ENCODE measurements at regions not wholly inside any gene's neighbourhood (a gene's known extent, or its start where the extent isn't known, plus 50 kb on each side); places are given as distances from the start of the nearest gene placed in this dataset.
A peak's percentile ranks its signal among the peaks of the same experiment; 100 is the strongest.

DNA sequence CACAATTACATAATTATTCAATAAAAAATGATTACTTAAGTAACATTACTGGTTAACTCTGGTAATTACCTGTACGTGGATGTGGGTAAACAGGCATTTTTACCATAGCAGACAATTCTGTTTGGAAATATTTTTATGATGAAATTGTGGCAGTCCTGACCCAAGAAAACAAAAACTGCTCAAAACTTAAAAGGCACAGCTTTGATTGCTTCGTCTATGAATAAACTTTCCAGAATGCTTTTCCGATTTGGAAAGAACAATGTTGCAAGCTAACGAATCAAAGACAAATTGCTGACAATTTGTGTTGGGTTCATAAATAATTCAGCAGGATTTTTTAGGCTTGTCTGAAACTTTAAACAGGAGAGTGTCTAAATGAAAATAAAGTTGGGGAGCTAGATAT, 150.6 kb upstream of the GYPA start:
- Mint-ChIP-seq H3K36me3 (no peaks in the 10 kb centered on the region), H3K27ac (no peak overlapping the region), H3K4me3 (no peak overlapping the region), H3K9me3 (peaks cover 5% of the 10 kb centered on the region), H3K4me1 (no peaks in the 10 kb centered on the region)
- ATAC-seq (no peak), DNase-seq (ENCODE audit: low spot score in 2 of 2) (no peak)

DNA sequence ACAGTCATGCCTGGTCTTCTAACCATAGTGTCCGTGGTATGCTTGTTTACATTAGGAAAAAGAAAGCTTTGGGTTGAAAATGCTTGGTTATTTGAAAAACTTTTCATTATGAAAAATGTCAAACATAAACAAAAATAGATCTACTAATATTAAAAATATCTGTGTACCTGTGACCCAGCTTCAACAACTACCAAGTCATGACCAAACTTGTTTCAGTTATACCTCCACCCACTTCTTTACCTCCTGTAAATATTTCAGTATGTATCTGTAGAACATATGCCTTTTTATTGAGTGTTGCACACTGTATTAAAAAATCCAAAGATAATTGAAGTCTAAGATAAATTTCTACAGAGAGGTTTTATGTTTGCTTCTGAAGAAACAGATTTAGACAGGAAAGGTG, 153.7 kb upstream of the GYPA start:
- ATAC-seq (no peak), DNase-seq (ENCODE audit: low spot score in 2 of 2) (no peak)
- H3K4me3 Mint-ChIP-seq, result no peak overlapping the region
- no peak overlapping the region for H3K27ac Mint-ChIP-seq
- no peaks in the 10 kb centered on the region for H3K4me1 Mint-ChIP-seq
- H3K9me3 Mint-ChIP-seq, result no peaks in the 10 kb centered on the region
- H3K36me3 Mint-ChIP-seq, result no peaks in the 10 kb centered on the region

DNA sequence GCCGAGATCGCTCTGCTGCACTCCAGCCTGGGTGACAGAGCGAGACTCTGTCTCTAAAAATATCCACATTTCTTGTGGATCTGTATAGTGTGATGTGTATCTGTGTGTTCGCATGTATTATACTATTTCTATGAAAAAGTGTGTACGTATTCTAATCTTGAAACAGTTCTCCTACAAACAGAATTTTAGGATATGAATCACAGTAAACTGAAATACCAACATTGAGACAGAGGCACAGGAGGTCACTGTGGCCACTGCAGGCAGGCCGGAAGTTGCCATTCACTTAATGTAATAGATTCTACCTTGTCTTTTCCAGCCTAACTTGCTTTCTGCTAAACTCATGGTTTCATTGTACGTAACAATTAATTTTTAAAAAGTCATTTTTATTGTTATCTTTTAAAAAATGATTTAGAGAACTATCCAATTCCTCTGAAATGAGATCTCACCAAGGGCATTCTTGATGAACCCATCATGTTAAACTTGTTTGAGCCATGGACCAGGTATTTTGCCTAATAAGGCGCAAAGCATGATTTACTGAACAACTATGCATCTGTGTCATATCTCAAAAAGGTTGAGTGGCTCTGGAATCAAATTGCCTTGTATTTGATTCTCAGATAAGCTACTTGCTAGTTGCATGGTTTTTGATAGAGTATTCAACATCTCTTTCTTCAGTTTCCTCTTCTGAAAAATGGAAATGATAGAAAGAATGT, 154.9 kb upstream of the GYPA start:
- Mint-ChIP-seq H3K27ac (no peak overlapping the region), H3K4me1 (no peaks in the 10 kb centered on the region), H3K9me3 (no peaks in the 10 kb centered on the region), H3K4me3 (no peak overlapping the region), H3K36me3 (no peaks in the 10 kb centered on the region)
- ATAC-seq (no peak), DNase-seq (ENCODE audit: low spot score in 2 of 2) (no peak)

DNA sequence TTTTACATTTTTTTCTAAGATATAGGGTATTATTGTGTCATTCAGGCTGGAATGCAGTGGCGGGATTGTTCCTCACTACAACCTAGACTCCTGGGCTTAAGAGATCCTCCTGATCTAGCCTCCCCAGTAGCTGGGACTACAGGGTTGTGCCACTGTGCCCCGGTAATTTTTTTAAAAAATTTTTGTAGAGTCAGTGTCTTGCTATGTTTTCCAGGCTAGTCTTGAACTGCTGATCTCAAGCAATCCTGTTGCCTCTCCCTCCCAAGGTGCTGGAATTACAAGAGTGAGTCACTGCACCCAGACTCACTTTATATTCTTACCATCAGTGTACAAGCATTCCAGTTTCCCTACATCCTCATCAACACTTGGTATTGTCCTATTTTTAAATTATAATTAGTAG, 156.4 kb upstream of the GYPA start:
- Mint-ChIP-seq H3K9me3 (no peaks in the 10 kb centered on the region), H3K36me3 (no peaks in the 10 kb centered on the region), H3K4me1 (no peaks in the 10 kb centered on the region), H3K4me3 (no peak overlapping the region), H3K27ac (no peak overlapping the region)
- ATAC-seq (no peak), DNase-seq (ENCODE audit: low spot score in 2 of 2) (no peak)

DNA sequence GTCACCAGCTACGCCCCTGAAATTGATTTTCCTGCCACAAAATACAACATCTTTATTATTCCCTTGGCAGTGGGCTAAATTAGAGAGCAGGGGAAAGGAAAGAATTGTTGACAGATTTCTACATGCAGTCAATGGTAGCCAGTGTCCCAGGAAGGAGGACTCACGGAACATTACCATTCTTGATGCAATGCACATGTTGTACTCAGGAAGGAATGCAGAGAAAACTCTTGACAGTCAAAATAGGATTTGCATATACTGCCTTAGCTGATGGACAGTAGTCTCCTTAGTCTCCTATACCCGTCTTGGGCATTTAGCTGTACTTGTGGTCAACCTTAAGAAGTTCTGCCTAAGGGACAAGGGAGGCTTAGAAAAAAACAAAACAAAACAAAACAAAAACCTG, 158.0 kb upstream of the GYPA start:
- Mint-ChIP-seq H3K9me3 (no peaks in the 10 kb centered on the region), H3K4me1 (no peaks in the 10 kb centered on the region), H3K27ac (no peak overlapping the region), H3K4me3 (no peak overlapping the region), H3K36me3 (no peaks in the 10 kb centered on the region)
- ATAC-seq (no peak), DNase-seq (ENCODE audit: low spot score in 2 of 2) (no peak)

DNA sequence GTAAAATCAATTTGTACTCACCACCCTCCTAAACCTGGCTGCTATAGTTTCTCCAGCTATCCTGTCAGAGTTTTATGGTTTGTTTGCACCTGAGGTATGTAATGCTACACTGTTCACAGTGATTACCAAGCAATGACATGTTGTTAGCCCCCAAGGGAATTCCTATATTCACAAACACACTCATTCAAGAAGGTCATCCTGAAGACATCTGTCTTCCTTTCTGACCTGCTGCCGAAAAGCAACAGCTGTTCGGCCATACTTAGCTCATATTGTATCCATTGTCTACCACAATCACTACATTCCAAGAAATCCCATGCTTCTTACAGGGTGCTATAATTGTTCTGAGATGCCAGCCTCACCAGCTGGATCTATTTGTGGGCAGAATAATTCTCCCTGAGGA, 160.1 kb upstream of the GYPA start:
- H3K36me3 Mint-ChIP-seq, result no peaks in the 10 kb centered on the region
- no peak for DNase-seq (ENCODE audit: low spot score in 2 of 2)

DNA sequence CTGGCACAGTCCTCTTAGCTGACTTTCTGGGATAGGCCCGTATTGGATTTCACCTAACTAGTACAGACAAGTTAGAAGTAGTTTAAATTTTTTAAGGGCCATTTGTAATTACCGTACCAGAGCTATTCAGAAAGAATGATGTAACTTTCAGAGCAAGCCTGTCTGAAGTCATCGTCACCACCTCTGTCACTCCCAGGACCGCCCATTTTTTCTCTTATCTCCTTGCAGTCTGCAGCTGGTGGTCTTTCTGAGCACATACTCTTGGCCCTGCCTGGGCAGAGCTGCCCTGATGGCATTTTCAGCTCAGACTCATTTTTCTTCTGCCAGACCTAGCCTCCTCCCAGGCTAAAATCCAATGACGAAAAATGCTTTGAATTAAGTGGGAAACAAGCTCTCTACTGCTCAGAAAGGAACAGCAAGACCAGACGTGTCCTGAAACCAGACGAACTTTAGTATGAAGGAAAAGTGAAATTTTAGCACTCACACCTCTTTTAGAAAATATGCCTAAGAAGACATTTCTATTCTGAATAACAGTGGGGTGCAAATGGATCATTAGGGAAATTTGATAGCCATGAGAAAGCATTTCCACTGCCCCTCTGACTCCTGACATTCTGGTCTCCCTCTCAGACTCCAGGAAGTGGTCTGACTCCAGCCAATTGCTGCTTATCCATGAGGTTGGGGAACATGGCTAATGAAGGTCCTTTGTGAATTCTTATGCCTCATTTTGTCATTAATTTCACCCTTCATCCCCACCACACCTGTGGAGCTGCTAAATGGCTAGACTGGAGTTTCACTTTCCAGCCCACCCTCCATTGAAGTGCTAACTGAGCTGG, 162.4 kb upstream of the GYPA start:
- ATAC-seq (no peak), DNase-seq (ENCODE audit: low spot score in 2 of 2) (no peak)
- Mint-ChIP-seq H3K4me1 (no peaks in the 10 kb centered on the region), H3K4me3 (no peak overlapping the region), H3K27ac (no peak overlapping the region), H3K9me3 (peaks cover 2% of the 10 kb centered on the region), H3K36me3 (no peaks in the 10 kb centered on the region)

More for the DNA sequence above, 160.1 kb upstream of the GYPA start:
- Mint-ChIP-seq H3K27ac (no peak overlapping the region), H3K9me3 (peaks cover 2% of the 10 kb centered on the region), H3K4me3 (no peak overlapping the region), H3K4me1 (no peaks in the 10 kb centered on the region)
- ATAC-seq, result no peak

DNA sequence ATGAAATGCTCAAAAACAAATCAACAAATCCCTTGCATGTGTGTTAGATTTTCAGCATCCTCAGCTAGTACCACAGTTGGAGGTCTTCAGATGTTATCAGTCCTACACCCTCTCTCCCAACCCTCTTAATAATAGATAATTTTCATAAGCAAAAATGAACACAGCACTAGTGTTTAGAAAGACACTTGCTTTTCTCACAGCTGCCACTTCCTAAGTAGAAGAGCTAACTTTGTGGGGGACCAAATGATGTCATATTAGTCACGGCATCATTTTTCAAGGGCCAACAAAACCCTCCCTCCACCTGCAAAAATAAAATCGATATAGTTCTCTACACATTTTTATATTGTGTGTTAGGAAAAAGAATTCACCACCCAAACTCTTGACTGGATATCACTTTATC, 163.5 kb upstream of the GYPA start:
- Mint-ChIP-seq H3K9me3 (peaks cover 2% of the 10 kb centered on the region), H3K4me3 (no peak overlapping the region), H3K27ac (no peak overlapping the region), H3K4me1 (no peaks in the 10 kb centered on the region), H3K36me3 (no peaks in the 10 kb centered on the region)
- DNase-seq (ENCODE audit: low spot score in 2 of 2) (no peak), ATAC-seq (no peak)

DNA sequence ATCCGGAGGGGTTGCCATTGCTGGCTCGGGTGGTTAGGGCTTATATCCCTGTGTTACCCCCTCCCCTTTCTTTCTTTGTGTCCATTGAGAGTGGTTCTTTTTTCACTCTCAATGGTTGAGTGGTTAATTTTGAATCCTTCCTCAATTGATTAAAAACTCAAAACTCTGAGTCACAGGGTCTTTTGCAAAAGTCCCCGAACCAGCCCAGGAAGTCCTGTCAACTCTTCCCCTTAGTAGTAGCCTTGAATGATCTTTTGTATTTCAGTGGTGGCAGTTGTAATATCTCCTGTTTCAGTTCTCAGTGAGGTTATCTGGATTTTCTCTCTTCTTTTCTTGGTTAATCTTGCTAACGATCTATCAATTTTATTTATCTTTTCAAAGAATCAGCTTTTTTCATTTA, 170.0 kb upstream of the GYPA start:
- ATAC-seq (no peak), DNase-seq (ENCODE audit: low spot score in 2 of 2) (no peak)
- Mint-ChIP-seq H3K9me3 (peaks cover 12% of the 10 kb centered on the region), H3K36me3 (no peaks in the 10 kb centered on the region), H3K4me3 (no peak overlapping the region), H3K4me1 (no peaks in the 10 kb centered on the region), H3K27ac (no peak overlapping the region)

DNA sequence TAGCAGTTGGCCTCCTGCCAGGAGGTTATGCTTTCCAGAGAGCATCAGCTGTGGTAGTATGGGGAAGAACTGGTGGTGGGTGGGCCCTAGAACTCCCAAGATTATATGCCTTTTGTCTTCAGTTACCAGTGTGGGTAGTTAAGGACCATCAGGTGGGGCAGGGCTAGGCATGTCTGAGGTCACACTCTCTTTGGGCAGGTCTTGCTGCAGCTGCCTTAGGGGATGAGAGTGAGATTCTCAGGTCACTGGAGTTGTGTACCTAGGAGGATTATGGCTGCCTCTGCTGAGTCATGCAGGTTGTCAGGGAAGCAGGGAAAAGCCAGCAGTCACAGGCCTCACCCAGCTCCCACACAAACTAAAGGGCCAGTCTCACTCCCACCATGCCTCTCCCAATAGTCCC, 172.9 kb upstream of the GYPA start:
- H3K4me3 Mint-ChIP-seq, result no peak overlapping the region
- no peaks in the 10 kb centered on the region for H3K4me1 Mint-ChIP-seq
- H3K27ac Mint-ChIP-seq, result no peak overlapping the region
- H3K9me3 Mint-ChIP-seq, result peaks cover 23% of the 10 kb centered on the region
- no peak for ATAC-seq
- DNase-seq (ENCODE audit: low spot score in 2 of 2), result no peak
- no peaks in the 10 kb centered on the region for H3K36me3 Mint-ChIP-seq

DNA sequence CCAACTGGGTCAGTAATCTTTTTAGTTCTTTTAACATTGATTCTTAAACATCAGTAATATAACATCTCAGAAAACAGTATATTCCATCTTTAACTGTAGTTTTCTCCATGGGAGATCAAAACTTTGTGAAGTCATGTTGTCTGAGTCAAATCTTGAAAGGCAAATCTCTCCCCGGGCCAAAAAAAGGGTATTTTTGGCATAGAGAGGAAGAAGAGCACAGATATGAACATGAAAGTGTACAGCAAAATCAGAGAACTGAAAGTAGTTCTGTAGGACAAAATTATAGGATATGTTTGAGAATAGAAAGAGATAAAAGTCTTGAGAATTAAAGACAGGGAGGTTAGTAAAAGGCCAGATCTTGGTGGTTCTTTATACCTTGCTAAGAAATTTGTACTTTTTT, 176.4 kb upstream of the GYPA start:
- Mint-ChIP-seq H3K4me3 (no peak overlapping the region), H3K27ac (no peak overlapping the region), H3K9me3 (peaks cover 19% of the 10 kb centered on the region), H3K36me3 (no peaks in the 10 kb centered on the region), H3K4me1 (no peaks in the 10 kb centered on the region)
- no peak for ATAC-seq
- no peak for DNase-seq (ENCODE audit: low spot score in 2 of 2)

DNA sequence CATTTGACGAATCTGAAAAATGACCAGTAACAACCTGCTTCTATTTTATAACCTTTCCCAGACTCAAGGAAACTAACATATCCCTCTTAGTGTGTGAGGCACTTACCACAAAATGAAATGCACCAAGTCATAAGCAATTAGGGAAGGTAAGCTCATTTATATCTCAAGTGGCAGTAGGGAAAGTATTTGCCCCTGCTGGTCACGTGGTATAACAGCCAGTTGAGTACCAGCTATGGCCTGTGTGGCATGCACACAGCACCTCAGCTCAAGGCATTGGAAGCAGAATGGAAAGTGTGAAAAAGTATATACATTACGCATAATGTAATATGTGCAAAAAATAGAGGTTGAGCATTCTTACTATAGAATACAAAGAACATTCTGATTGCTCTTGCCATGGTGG, 178.3 kb upstream of the GYPA start:
- peaks cover 18% of the 10 kb centered on the region for H3K9me3 Mint-ChIP-seq
- H3K4me1 Mint-ChIP-seq, result no peaks in the 10 kb centered on the region
- H3K36me3 Mint-ChIP-seq, result no peaks in the 10 kb centered on the region
- no peak for DNase-seq (ENCODE audit: low spot score in 2 of 2)
- ATAC-seq, result no peak
- no peak overlapping the region for H3K4me3 Mint-ChIP-seq
- no peak overlapping the region for H3K27ac Mint-ChIP-seq

DNA sequence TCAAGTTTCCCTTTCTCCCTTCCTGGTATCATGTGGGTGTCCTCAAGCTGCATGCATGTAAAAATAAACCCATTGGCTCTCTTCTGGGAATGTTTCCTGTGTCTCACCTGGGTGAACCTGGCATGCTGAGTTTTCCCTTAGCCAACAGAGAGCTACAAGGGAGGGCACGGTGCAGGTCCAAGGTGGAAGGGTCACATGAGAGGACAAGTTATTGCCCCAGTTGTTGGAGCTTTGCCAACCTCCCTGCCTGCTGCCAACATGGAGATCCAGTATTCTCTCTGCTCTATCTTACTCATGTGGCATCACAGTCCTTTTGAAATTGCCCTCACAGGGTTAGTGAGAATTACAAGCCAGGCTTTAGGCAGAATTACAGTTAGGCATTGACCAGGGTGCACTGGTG, 196.1 kb upstream of the GYPA start:
- Mint-ChIP-seq H3K4me1 (no peaks in the 10 kb centered on the region), H3K27ac (no peak overlapping the region), H3K36me3 (no peaks in the 10 kb centered on the region), H3K4me3 (no peak overlapping the region), H3K9me3 (peaks cover 3% of the 10 kb centered on the region)
- no peak for DNase-seq (ENCODE audit: low spot score in 2 of 2)
- ATAC-seq, result no peak

DNA sequence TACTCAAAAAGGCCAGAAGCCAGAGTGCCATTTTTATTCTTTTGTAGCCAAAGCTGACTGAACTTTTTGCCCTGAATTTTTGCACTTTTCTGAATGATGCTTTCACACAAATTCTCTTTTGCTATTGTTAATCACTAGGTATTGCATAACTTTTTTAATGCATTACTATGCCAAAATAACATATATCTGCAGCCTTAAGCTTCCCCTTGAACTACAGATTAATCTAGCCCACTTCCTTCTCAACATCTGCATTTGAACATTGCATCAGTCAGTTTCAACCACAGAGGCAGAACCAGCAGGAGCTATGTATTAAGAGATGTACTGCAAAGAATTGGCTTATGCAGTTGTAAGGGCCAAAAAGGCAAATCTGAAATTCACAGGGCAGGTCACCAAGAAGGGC, 197.6 kb upstream of the GYPA start:
- Mint-ChIP-seq H3K36me3 (no peaks in the 10 kb centered on the region), H3K27ac (no peak overlapping the region), H3K9me3 (peaks cover 3% of the 10 kb centered on the region), H3K4me3 (no peak overlapping the region), H3K4me1 (no peaks in the 10 kb centered on the region)
- ATAC-seq (no peak), DNase-seq (ENCODE audit: low spot score in 2 of 2) (no peak)

DNA sequence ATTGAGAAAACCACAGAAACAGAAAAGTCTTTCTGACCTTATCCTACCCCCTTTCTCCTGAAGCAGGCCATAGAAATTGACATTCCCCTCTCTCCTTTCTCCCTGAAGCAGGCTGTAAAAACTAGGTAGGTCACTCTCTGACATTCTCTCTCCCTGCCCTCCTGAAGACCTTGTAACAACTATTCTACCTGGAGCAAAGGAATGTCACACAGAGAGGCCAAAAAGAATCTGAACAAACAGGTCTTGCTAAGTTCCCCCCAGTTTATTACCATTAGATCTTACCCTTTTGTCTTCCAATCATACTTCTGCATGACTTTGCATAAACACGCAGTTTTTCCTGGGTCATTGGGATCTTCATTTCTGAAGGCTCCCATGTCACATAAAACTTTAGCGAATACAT, 198.3 kb upstream of the GYPA start:
- no peak for ATAC-seq
- H3K4me1 Mint-ChIP-seq, result no peaks in the 10 kb centered on the region
- H3K9me3 Mint-ChIP-seq, result peaks cover 5% of the 10 kb centered on the region
- no peak overlapping the region for H3K27ac Mint-ChIP-seq
- DNase-seq (ENCODE audit: low spot score in 2 of 2), result no peak
- H3K4me3 Mint-ChIP-seq, result no peak overlapping the region
- no peaks in the 10 kb centered on the region for H3K36me3 Mint-ChIP-seq

DNA sequence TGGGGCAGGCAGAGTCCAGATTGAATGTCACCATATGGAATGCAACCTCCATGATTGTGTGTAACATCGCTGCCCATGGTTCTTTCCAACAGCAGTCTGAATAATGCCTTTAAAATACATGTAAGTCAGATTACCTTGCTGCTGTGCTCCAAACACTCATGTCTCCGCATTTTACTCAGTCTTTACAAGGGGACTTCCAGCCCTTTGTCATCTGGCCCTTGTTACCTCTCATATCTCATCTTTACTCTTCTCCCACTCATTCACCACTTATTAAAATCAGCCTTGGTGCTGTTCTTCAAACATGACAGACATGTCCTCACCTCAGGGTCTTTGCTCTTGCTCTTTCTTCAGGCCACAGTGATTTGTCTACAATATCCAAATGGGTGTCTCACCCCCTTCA, 200.4 kb upstream of the GYPA start:
- ATAC-seq (peak; percentile 49), DNase-seq (ENCODE audit: low spot score in 2 of 2) (no peak)
- H3K27ac Mint-ChIP-seq, result no peak overlapping the region
- no peaks in the 10 kb centered on the region for H3K36me3 Mint-ChIP-seq
- H3K4me1 Mint-ChIP-seq, result no peaks in the 10 kb centered on the region
- no peak overlapping the region for H3K4me3 Mint-ChIP-seq
- peaks cover 8% of the 10 kb centered on the region for H3K9me3 Mint-ChIP-seq

Data from stimulated activated effector memory CD8-positive, alpha-beta T cell treated with anti-CD3 and anti-CD28 coated beads, Interleukin-12 subunit alpha, Interleukin-12 subunit beta, amount 100 ng/mL, for 72 hours (primary cell).